OCI-LY1 (cell line): ENCODE measurements at regions not wholly inside any gene's neighbourhood (a gene's known extent, or its start where the extent isn't known, plus 50 kb on each side); places are given as distances from the start of the nearest gene placed in this dataset.

ENCODE experiments used
- H2AFZ ChIP-seq: fragments of 200-600 bp; sonication (generic), shearing (Covaris generic); 2 replicates; pipeline ENCODE4 v1.6.0; 2014; ENCODE audit warnings: antibody characterized with exemption, mild to moderate bottlenecking, low read length
- H3F3A ChIP-seq: fragments of 200-600 bp; sonication (generic), shearing (Covaris generic); 2 replicates; pipeline ENCODE4 v1.6.0; 2014; ENCODE audit warnings: mild to moderate bottlenecking, antibody characterized with exemption, low read length, moderate library complexity; ENCODE audit not compliant: insufficient read depth
- H3K27ac ChIP-seq: fragments of 200-600 bp; sonication (generic); 2 replicates; pipeline ENCODE4 v1.5.1; 2014; ENCODE audit warnings: low read length, mixed run types, mild to moderate bottlenecking, low read depth; ENCODE audit not compliant: poor library complexity, severe bottlenecking
- H3K27me3 ChIP-seq: fragments of 200-600 bp; sonication (generic); 2 replicates; pipeline ENCODE4 v1.6.0; 2014; ENCODE audit warnings: antibody characterized with exemption, mild to moderate bottlenecking, low read length, moderate library complexity; ENCODE audit not compliant: insufficient read depth
- H3K36me3 ChIP-seq: fragments of 200-600 bp; sonication (generic); 2 replicates; pipeline ENCODE4 v1.6.1; 2014; ENCODE audit warnings: mild to moderate bottlenecking, antibody characterized with exemption, low read length, moderate library complexity, mixed read lengths; ENCODE audit not compliant: insufficient read depth
- H3K4me1 ChIP-seq: fragments of 200-600 bp; sonication (generic); 2 replicates; pipeline ENCODE4 v1.5.1; 2014; ENCODE audit warnings: mild to moderate bottlenecking, low read length, moderate library complexity; ENCODE audit not compliant: insufficient read depth, severe bottlenecking
- H3K4me2 ChIP-seq: fragments of 200-600 bp; sonication (generic), shearing (Covaris generic); 2 replicates; pipeline ENCODE4 v1.6.1; 2014; ENCODE audit warnings: low read length
- H3K4me3 ChIP-seq: fragments of 200-600 bp; sonication (generic); 2 replicates; pipeline ENCODE4 v1.5.1; 2014; ENCODE audit warnings: low read length, low read depth, mild to moderate bottlenecking, mixed read lengths; ENCODE audit not compliant: poor library complexity, severe bottlenecking
- H3K79me2 ChIP-seq: fragments of 200-600 bp; shearing (Covaris generic); 2 replicates; pipeline ENCODE4 v1.6.1; 2016; ENCODE audit warnings: mixed run types, low read length, mixed read lengths; ENCODE audit not compliant: insufficient read depth
- H3K9ac ChIP-seq: fragments of 200-600 bp; sonication (generic), shearing (Covaris generic); 2 replicates; pipeline ENCODE4 v1.6.1; 2014; ENCODE audit warnings: mild to moderate bottlenecking, low read length, mixed read lengths
- H3K9me2 ChIP-seq: fragments of 200-600 bp; sonication (generic), shearing (Covaris generic); 2 replicates; pipeline ENCODE4 v1.6.1; 2014; ENCODE audit warnings: low read depth, mild to moderate bottlenecking, low read length, mixed read lengths
- H3K9me3 ChIP-seq: fragments of 200-600 bp; shearing (Covaris generic); 2 replicates; pipeline ENCODE4 v1.6.1; 2014; ENCODE audit warnings: low read length, mixed read lengths
- H4K20me1 ChIP-seq: fragments of 200-600 bp; sonication (generic), shearing (Covaris generic); 2 replicates; pipeline ENCODE4 v1.6.0; 2016; ENCODE audit warnings: mild to moderate bottlenecking, low read length; ENCODE audit not compliant: insufficient read depth
- CTCF ChIP-seq: fragments of 200-600 bp; sonication (generic), shearing (Covaris generic); IDR thresholded peaks from 2 replicates; pipeline ENCODE4 v1.5.1; 2017; ENCODE audit warnings: mild to moderate bottlenecking, antibody characterized with exemption, low read length, moderate library complexity, mixed read lengths
- EZH2 ChIP-seq: fragments of 200-600 bp; sonication (generic), shearing (Covaris generic); IDR thresholded peaks from 2 replicates; pipeline ENCODE4 v1.8.0; 2017; ENCODE audit warnings: borderline replicate concordance, mixed run types, mild to moderate bottlenecking, antibody characterized with exemption, low read length, moderate library complexity, mixed read lengths

- Histone ChIP-seq H4K20me1 (no peaks in the 10 kb centered on the region), H3K27me3 (no peaks in the 10 kb centered on the region), H3K36me3 (no peaks in the 10 kb centered on the region), H3F3A (no peaks in the 10 kb centered on the region), H3K27ac (no peak overlapping the region), H3K4me2 (no peak overlapping the region), H2AFZ (no peak overlapping the region), H3K9ac (no peak overlapping the region), H3K9me3 (no peaks in the 10 kb centered on the region), H3K4me3 (no peak overlapping the region), H3K4me1 (no peaks in the 10 kb centered on the region), H3K9me2 (no peaks in the 10 kb centered on the region), H3K79me2 (no peaks in the 10 kb centered on the region)
- no peak for TF ChIP-seq EZH2
- TF ChIP-seq CTCF: no peak
Measured at GRCh38 chr14:28953973-28954372, 187.4 kb downstream of the FOXG1 start.

DNA sequence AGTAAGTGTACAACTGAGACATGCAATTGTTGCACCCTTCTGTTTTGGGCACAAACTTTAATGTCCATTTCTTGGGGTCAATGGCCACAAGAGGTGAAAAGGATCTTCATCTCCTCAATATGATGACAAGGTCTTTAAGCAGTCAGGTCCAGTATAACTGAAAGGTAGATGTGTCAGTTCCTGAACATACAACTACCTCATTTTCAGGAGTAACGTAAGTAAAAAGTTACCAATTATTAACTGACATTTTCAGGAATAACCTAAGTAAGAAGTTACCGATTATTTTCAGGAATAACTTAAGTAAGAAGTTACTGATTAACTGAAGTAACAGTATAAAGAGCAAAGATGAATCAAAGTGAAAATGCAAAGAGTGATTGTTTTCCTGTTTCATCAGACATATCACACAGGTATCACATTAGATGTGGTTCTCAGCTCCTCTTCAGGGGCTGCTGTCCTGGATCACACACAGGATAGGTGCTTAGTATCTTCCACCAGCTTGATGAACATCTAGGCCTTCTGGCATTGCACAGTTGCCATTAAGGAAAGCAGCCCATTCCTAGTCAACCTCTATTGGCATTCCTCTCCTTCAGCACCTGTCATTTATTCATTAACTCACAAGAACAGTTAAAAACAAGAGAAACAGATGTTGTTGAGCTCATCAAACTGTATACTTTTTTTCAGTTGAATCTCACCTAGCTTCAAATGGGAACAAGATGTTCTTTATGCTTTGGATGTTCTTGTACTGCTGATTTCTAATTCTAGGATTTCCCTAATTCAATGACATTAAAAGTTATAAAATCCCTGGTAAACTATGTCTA lies 200.0 kb downstream of the FOXG1 start:
- Histone ChIP-seq H3F3A (no peaks in the 10 kb centered on the region), H3K4me1 (no peaks in the 10 kb centered on the region), H3K9me2 (no peaks in the 10 kb centered on the region), H3K9ac (no peak overlapping the region), H3K4me3 (no peak overlapping the region), H2AFZ (no peak overlapping the region), H3K36me3 (no peaks in the 10 kb centered on the region), H3K4me2 (no peak overlapping the region), H4K20me1 (no peaks in the 10 kb centered on the region), H3K79me2 (no peaks in the 10 kb centered on the region), H3K9me3 (no peaks in the 10 kb centered on the region), H3K27me3 (no peaks in the 10 kb centered on the region), H3K27ac (no peak overlapping the region)
- TF ChIP-seq EZH2: no peak
- no peak for TF ChIP-seq CTCF

DNA sequence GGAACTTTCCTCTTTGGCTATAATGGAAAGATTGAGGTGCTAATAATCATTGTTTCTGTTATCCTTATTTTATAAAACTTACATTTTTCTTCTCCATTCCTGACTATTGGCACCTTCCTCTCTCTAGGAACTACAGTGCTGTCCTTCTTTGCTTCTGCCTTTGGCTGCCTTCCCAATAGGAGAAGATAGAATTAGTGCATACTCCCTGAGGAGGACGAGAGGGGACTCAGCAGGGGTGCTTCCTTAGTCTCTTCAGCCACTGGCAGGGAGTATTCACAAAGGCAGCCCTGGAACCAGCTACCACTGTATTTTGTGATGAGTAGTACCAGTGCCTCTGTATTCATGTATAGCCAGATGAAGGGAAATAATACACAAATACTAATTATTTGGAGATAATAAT lies 208.5 kb downstream of the FOXG1 start:
- Histone ChIP-seq H4K20me1 (no peaks in the 10 kb centered on the region), H3K79me2 (no peaks in the 10 kb centered on the region), H2AFZ (no peak overlapping the region), H3K27ac (no peak overlapping the region), H3K9ac (no peak overlapping the region), H3K27me3 (no peaks in the 10 kb centered on the region), H3K4me3 (no peak overlapping the region), H3F3A (no peaks in the 10 kb centered on the region), H3K9me3 (no peaks in the 10 kb centered on the region), H3K4me2 (no peak overlapping the region), H3K4me1 (no peaks in the 10 kb centered on the region), H3K36me3 (no peaks in the 10 kb centered on the region), H3K9me2 (no peaks in the 10 kb centered on the region)
- no peak for TF ChIP-seq CTCF
- TF ChIP-seq EZH2: no peak
